ENCODE measurements at regions not wholly inside any gene's neighbourhood (a gene's known extent, or its start where the extent isn't known, plus 50 kb on each side); places are given as distances from the start of the nearest gene placed in this dataset.

- Histone ChIP-seq H3K4me3 (ENCODE audit: low read length) (no peak overlapping the region), H3K79me2 (ENCODE audit: control insufficient read depth, low read length) (no peaks in the 10 kb centered on the region), H3F3A (ENCODE audit: control insufficient read depth, insufficient read depth) (no peaks in the 10 kb centered on the region), H3K4me2 (ENCODE audit: low read length) (no peak overlapping the region), H3K4me1 (ENCODE audit: control insufficient read depth, low read length) (no peaks in the 10 kb centered on the region), H3K9me2 (replicated peaks; ENCODE audit: control insufficient read depth, low read length) (no peaks in the 10 kb centered on the region), H4K20me1 (ENCODE audit: control insufficient read depth, insufficient read depth, low read depth, low read length) (no peaks in the 10 kb centered on the region), H3K9me3 (ENCODE audit: control insufficient read depth, insufficient read depth, low read length) (no peaks in the 10 kb centered on the region), H3K27ac (ENCODE audit: low read depth, low read length) (no peak overlapping the region), H3K27me3 (ENCODE audit: control insufficient read depth, low read length) (no peaks in the 10 kb centered on the region), H3K36me3 (ENCODE audit: control insufficient read depth, low read length) (no peaks in the 10 kb centered on the region)
- no peak for TF ChIP-seq CTCF (IDR thresholded peaks at IDR 0.05; ENCODE audit: low read depth, low read length, poor library complexity, severe bottlenecking)
- no peak for TF ChIP-seq EZH2phosphoT487 (IDR thresholded peaks at IDR 0.05; ENCODE audit: borderline replicate concordance, low read length)
Measured at GRCh38 chr5:109561447-109561846, 128.3 kb upstream of the MAN2A1 start.

- Histone ChIP-seq H4K20me1 (ENCODE audit: control insufficient read depth, insufficient read depth, low read depth, low read length) (no peaks in the 10 kb centered on the region), H3K9me2 (replicated peaks; ENCODE audit: control insufficient read depth, low read length) (no peaks in the 10 kb centered on the region), H3K9me3 (ENCODE audit: control insufficient read depth, insufficient read depth, low read length) (no peaks in the 10 kb centered on the region), H3K27ac (ENCODE audit: low read depth, low read length) (no peak overlapping the region), H3K4me2 (ENCODE audit: low read length) (no peak overlapping the region), H3K4me1 (ENCODE audit: control insufficient read depth, low read length) (no peaks in the 10 kb centered on the region), H3K79me2 (ENCODE audit: control insufficient read depth, low read length) (no peaks in the 10 kb centered on the region), H3F3A (ENCODE audit: control insufficient read depth, insufficient read depth) (no peaks in the 10 kb centered on the region), H3K4me3 (ENCODE audit: low read length) (no peak overlapping the region), H3K36me3 (ENCODE audit: control insufficient read depth, low read length) (no peaks in the 10 kb centered on the region), H3K27me3 (ENCODE audit: control insufficient read depth, low read length) (no peaks in the 10 kb centered on the region)
- TF ChIP-seq EZH2phosphoT487 (IDR thresholded peaks at IDR 0.05; ENCODE audit: borderline replicate concordance, low read length) (no peak), CTCF (IDR thresholded peaks at IDR 0.05; ENCODE audit: low read depth, low read length, poor library complexity, severe bottlenecking) (no peak)
Measured at GRCh38 chr5:109560554-109560953, 129.2 kb upstream of the MAN2A1 start.

GRCh38 chr5:109558952-109559351, 130.8 kb upstream of the MAN2A1 start:
- no peaks in the 10 kb centered on the region for H3K79me2 ChIP-seq (ENCODE audit: control insufficient read depth, low read length)
- no peak for TF ChIP-seq CTCF (IDR thresholded peaks at IDR 0.05; ENCODE audit: low read depth, low read length, poor library complexity, severe bottlenecking)
- no peaks in the 10 kb centered on the region for H3F3A ChIP-seq (ENCODE audit: control insufficient read depth, insufficient read depth)
- no peak overlapping the region for H3K4me2 ChIP-seq (ENCODE audit: low read length)
- H3K4me1 ChIP-seq (ENCODE audit: control insufficient read depth, low read length): no peaks in the 10 kb centered on the region
- no peak overlapping the region for H3K4me3 ChIP-seq (ENCODE audit: low read length)
- H3K9me2 ChIP-seq (replicated peaks; ENCODE audit: control insufficient read depth, low read length): no peaks in the 10 kb centered on the region
- no peaks in the 10 kb centered on the region for H4K20me1 ChIP-seq (ENCODE audit: control insufficient read depth, insufficient read depth, low read depth, low read length)
- no peak overlapping the region for H3K27ac ChIP-seq (ENCODE audit: low read depth, low read length)
- no peaks in the 10 kb centered on the region for H3K9me3 ChIP-seq (ENCODE audit: control insufficient read depth, insufficient read depth, low read length)
- no peaks in the 10 kb centered on the region for H3K27me3 ChIP-seq (ENCODE audit: control insufficient read depth, low read length)
- H3K36me3 ChIP-seq (ENCODE audit: control insufficient read depth, low read length): no peaks in the 10 kb centered on the region

- Histone ChIP-seq H3K4me2 (ENCODE audit: low read length) (no peak overlapping the region), H3K9me2 (replicated peaks; ENCODE audit: control insufficient read depth, low read length) (no peaks in the 10 kb centered on the region), H4K20me1 (ENCODE audit: control insufficient read depth, insufficient read depth, low read depth, low read length) (no peaks in the 10 kb centered on the region), H3K27ac (ENCODE audit: low read depth, low read length) (no peak overlapping the region), H3K4me1 (ENCODE audit: control insufficient read depth, low read length) (no peaks in the 10 kb centered on the region), H3K4me3 (ENCODE audit: low read length) (no peak overlapping the region), H3F3A (ENCODE audit: control insufficient read depth, insufficient read depth) (no peaks in the 10 kb centered on the region), H3K79me2 (ENCODE audit: control insufficient read depth, low read length) (no peaks in the 10 kb centered on the region), H3K36me3 (ENCODE audit: control insufficient read depth, low read length) (no peaks in the 10 kb centered on the region), H3K9me3 (ENCODE audit: control insufficient read depth, insufficient read depth, low read length) (no peaks in the 10 kb centered on the region), H3K27me3 (ENCODE audit: control insufficient read depth, low read length) (no peaks in the 10 kb centered on the region)
- TF ChIP-seq EZH2phosphoT487 (IDR thresholded peaks at IDR 0.05; ENCODE audit: borderline replicate concordance, low read length): no peak
- no peak for TF ChIP-seq CTCF (IDR thresholded peaks at IDR 0.05; ENCODE audit: low read depth, low read length, poor library complexity, severe bottlenecking)
Measured at GRCh38 chr5:109558364-109558763, 131.4 kb upstream of the MAN2A1 start.

Measured in DOHH2 (cell line).